Hematopoietic multipotent progenitor cell treated with erythropoietin and hydrocortisone succinate and interleukin-3 and kit ligand, for 17 days (in vitro differentiated cells): ENCODE measurements at regions not wholly inside any gene's neighbourhood (a gene's known extent, or its start where the extent isn't known, plus 50 kb on each side); places are given as distances from the start of the nearest gene placed in this dataset.

Source experiments
- DNase-seq: peaks from one replicate; pipeline ENCODE4 v3.0.0-alpha.2; 2015; ENCODE audit warnings: low spot score

DNA sequence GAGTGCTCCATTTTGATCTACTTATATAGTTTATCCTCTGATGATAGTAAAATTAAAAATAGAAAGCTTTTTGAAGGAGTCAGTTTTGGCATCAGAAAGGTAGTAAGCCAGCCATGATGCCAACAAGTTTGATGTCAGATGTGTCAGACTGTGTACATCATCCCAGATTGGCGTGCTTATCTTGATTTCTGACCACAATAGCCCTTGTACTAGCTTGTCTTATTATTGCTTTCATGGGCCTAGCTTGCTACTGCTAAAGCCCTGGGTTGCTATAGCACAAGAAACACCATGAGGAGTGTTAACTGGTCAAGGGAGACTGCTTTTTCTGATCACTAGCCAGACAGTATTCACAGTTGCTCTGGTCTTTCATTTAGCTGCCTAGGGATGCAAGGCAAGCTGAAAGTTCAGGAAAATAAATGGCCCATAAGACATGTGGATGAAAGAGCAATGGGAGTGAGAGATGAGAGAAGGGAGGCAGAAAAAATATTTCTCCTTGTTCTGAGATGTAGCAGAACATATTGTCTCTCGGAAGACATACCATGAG is 1038.5 kb downstream of the JRKL start:
- no peak for DNase-seq

DNA sequence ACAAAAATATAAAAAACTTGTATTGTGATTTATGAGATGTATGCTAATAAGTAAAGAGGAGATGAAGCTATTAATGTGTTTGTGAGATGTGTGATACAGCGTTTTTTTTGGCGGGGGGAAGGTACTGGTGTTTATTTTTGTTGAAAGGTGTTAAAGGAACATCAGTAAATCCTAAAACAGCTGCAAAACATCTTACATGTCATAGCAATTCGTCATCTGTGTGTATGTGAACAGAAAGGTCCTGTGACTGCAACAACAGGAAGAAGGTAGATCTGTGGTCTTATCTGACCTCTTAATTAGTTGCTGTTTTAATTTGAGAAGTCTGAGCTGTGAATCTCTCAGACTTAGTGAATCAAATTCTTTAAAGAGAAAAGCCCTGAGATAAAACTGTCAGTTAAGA is 1041.1 kb downstream of the JRKL start:
- no peak for DNase-seq

DNA sequence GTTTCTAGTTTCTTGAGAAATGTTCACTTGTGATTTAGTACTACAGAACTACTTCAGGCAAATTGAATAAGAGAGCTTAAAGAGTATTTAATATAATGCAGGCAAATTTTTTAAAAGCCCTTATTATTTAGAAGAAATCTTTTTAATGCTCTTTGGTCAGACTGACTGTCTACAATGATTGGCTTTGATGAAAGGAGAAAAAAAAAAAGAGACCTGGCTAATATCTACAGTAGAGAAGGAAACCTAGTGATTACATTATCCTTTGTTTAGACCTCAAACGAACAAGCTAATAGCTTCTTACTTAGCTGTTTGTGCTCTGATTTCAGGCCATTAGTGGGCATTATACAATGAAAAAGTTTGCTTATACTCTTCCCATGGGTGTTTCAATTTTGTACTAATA is 1043.1 kb downstream of the JRKL start:
- no peak for DNase-seq

DNA sequence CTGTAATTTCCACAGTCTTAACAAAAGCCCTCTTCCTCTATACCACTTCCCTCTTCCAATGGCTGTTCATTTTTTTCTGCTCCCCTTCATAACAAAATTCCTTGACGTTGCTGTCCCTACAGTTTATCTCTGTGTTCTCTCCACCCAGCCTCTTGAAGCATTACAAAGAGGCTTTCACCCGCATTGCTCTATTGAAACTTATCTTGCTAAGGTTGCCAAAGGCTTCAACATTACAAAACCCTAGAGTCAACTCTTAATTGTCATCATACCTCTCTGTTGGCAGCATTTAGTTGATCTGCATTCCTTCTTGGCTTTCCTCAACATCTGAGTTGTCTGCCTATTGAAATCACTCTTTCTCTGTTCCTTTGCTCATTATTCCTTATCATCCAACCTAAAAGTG is 1055.7 kb downstream of the JRKL start:
- DNase-seq = no peak

DNA sequence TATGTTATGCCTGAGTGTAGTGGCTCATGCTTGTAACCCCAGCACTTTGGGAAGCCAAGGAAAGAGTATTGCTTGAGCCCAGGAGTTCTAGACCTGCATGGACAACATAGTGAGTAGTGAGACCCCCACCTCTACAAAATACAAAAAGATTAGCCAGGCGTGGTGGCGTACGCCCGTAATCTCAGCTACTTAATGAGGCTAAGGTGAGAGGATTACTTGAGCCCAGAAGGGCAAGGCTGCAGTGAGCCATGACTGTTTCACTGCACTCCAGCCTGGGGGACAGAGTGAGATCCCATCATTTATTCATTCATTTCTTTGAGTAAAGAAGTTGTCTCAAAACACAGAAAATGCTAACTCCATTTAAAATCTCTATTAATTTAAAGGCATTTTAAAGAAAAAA is 1061.6 kb downstream of the JRKL start:
- DNase-seq = no peak

DNA sequence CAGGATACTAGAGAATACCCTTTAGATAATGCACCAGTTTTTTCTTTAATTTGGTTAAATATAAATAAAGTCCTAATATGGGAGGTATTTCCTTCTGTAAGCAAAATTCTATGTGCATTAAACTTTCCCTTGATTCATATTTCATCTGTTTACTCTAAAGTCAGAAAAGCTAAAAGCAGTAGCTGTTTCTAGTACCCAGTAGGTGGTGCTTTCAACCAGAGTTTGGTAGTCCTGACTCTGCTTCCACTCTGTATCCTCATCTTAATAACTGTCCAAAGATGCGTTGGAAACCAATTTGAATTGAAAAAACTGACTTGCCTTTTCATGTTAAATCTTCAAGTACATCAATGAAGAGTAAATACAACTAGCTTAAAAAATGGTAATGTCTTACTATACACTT is 1065.2 kb downstream of the JRKL start:
- DNase-seq = no peak

DNA sequence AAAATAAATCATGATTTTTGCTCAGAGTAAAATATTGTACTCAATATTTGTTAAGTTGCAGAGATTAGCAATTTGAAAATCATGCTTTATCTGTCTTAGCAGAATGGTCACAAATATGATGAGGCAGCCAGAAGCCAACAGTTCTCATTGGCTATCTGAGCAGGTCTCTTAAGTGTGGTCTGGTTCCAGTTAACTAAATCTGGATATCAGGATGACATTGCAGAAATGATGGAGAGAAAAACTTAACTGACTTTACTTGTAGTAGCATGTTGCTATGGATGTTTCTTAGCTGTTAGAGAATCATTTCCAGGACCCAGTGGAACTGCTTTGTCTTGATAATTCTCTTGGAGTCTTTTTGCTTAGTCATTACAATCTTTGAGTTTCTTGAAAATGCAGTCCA is 1070.3 kb downstream of the JRKL start:
- no peak for DNase-seq

DNA sequence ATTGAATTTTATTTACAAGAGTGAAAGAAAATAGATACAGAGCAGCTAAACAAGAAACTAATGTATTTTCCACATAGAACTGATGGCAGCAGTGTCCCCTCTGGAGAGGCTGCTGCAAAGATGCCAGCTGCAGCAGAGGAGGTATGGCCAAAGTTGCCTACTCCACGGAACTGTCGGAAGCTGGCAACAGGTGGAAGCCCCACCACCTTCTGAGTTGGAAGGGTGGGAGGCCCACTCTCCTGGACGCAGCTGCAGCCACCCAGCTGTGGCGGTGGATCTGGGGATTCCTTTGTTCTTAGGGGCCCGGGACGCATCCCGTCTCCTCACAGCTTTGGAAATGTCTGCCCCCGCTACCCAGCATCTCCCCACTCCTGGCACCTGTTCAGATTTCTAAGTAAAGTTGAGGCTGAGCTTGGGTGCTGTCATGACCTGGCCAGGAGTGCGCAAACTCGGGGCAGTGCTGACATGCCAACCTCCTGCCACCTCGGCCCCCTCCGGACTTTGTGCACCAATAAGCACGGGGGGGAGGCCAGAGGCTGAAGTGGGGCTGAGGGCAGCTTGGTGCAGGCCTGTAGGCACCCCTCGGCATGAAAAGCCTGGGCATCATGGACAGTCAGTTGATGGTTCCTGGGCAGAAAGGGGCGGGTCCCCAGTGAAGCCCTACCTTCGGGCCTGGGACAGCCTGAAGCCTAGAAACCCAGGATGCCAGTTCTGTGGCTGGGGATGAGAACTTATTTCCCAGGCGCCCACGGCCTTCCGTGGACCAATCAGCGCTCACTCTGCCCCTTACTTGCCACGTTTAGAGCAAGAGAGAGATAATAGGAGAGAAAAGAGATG is 1071.4 kb downstream of the JRKL start:
- no peak for DNase-seq

DNA sequence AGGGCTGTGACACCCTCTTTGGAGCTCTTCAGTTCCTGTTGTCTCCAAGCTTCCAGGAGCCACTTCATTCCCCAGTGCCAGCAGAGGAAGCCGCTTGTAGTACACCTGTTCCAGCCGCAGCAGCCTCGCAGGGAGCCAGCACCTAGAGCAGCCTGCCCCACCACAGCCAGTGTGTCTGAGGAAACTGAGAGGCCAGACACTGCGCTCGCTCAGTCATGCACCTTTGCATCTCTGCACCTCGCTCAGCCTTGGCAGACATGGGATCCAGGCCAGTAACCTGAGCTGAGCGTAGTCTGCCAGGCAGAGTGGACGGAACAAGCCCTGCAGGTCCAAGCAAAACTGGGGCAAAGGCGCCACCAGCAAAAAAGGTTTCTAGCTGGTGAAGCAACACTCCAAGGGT is 1072.1 kb downstream of the JRKL start:
- DNase-seq = no peak

DNA sequence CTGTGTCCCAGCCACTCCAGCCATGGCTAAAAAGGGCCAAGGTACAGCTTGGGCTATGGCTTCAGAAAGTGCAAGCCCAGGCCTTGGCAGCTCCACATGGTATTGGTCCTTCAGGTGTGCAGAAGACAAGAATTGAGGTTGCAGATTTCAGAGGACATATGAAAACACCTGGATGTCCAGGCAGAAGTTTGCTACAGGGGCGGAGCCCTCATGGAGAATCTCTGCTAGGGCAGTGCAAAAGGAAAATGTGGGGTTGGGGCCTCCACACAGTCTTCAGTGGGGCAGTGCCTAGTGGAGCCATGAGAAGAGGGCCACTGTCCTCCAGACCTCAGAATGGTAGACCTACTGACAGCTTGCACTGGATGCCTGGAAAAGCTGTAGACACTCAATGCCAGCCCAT is 1074.1 kb downstream of the JRKL start:
- no peak for DNase-seq

DNA sequence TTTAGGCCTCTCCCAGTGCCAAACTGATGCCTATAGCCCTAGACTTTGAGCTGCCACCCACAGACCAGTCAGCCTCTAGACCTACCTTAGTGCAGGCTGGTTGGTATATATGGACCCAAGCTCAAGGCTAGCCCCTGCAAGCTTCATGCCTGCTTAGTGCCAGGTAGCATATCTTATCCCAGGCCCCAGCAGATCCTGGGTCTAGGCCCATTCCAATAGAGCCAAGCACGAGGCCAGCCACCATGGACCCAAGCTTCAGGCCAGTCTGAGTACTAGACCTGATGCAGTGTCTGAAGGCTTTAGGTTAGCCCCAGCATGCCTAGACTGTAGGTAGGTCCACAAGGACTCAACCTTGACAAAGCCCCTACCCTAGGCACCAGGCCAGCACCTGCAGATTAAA is 1081.7 kb downstream of the JRKL start:
- no peak for DNase-seq

DNA sequence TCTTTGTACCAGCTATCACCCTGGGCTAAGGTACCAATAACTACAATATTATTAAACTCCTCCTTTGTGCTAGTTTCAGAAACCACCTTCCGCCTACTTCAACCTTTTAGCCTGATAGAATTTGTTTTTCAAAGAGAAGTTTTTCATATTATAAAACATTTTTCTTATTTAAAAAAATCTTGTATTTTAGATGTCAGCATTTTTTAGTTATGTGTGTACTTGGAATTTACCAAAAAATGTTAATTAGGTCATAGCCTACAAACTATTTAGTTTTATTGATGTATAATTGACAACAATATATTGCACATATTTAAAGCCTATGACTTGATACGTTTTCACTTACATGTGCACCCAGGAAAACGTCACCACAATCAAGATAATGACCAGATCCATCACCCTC is 1097.6 kb downstream of the JRKL start:
- no peak for DNase-seq

DNA sequence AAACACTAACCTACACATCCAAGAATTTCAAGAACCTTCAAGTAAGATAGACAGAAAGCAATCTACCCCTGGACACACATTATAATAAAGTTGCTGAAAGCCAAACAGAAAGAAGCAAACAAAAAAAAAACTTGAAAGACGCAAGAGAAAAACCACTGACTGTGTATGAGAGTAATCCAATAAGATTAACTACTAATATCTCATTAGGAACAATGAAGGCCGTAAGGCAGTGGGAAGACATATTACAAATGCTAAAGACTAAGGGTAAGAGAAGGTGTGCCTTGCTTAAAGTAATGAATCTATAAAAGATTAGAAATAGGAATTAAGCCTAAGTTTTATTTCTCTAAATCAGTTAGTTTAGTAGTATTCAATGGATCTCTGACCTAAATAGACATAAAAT is 1109.1 kb downstream of the JRKL start:
- no peak for DNase-seq

DNA sequence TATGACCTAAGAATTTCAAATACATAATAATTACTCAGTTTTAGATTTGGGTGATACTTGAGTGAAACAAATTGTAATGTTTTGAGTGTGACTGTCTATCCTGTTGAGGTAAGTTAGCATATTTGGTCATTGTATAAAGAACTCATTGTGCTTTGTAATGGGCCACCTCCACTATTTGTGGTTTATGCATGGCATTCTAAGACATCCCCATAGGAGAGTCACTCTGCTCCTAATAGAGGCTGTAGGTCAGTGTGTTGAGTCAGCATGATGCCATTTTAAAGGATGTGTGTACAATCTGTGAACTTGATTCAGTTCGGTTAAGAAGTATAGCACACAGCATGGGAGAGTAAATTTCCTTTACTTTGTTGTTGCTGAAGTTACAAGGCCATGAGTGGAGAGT is 1112.4 kb downstream of the JRKL start:
- DNase-seq = no peak

DNA sequence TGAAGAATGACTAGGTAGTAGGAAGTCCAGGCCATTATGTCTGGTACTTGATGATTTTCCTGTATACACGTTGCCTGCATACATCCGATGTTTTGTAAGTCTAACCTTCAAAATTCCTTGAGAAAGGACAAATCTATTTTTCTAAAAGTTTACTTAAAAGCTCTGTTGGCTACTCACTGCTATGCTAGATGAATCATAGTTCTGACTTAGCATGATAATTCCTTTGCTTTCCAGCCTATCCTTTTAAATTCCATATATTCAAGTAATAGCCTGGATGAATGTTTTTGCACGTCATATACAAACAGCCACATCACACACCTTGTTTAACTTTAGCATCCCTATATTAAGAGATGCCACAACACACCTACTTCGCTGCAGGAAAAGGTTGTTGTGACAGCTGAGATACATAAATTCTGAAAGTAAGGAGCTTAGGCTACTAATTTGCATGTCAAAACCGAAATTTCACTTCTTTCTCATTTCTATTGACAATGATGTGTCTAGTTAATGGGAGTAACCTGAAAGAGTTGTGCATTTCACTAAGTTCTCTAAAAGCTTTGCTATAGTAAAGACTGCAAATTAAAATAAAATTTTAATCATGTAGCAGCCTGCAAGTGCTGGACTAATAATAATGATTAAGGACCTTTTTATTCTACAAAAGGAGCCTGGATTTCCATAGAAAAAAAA is 1116.4 kb downstream of the JRKL start:
- DNase-seq = no peak

DNA sequence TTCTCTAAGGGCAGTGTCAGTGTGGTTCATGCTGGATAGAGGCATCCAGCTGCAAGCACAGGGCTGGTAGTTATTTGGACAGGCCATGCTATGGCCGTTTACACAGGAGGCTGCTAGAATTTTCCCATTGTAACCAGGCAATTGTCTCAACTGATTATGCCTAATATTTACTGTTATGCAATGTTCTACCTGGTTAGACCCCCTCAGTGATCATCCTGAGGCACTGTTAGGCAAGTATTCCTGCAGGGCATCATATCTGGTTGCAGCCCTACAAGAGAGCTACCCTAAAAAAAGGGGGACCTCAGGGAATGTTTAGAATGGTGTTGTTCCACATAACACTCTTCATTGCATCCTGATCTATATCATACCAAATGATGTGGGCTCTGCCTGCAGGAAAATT is 1124.6 kb downstream of the JRKL start:
- no peak for DNase-seq

DNA sequence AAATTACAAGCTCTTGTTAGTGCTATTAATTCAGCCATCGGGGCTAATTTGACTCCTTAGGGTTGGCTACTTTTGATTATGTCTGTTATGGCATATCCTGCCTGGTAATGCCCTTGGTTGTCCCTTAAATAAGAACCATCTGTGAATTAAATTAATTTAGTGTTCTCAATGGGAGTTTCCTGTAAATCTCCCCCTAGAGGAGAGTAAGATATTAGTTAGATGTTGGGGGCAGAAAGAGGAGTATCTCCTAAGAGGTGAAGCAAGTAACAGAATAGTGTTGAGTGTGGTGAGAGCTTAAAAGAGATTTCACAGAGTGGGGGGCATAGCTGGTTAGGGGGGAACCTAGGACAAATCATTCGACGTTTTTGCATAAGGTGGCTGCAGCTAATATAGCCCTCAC is 1126.9 kb downstream of the JRKL start:
- DNase-seq = no peak

DNA sequence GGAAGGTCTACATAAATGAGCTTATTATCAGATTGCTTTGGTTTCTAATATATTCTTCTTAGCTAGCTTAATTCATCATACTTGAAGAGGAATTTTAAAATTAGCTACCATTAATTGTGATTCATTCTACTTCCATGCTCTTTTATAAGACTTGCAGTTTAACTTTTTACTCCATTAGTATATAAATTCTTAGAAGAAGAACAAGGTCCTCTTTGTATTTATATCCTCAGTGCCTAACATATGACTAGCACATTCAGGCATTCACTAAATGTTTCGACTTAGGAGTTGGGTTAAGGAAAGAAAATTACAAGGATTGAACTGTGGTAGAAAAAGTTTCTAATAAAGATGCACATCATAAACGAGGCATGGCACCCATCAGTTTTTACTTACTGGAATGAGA is 1135.5 kb downstream of the JRKL start:
- DNase-seq = no peak

DNA sequence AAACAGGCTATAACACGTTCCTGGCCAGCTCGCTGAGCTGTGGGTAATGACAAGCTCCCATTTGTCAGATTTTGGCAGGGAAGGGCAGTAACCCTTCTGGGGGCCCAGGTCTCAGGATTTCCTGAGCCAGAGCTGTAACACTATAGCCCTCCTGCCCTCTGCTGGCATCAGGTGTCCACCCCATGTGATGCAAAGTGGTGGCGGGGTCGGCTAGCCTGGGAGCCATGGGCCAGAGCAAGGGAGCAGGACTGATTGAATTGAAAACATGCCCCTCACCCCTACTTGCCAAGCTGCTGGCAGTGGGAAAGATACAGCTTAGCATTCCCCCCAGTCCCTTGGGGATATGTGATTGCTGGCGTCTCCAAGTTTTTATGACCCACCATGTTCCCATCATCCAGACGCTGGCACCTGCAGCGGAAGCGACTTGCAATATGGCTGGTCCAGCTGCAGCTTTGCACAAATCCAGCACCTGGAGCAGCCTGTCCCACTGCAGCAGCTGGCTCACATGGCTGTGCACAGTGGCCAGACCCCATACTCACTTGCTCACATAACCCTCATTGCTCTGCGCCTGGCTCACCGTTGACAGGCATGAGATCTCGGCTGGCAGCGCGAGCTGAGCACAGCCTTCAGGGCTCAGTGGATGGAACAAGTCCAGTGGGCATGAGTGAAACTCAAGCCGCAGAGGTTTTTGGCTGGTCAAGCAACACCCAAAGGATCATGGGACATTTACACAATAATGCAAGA is 1147.8 kb downstream of the JRKL start:
- no peak for DNase-seq

DNA sequence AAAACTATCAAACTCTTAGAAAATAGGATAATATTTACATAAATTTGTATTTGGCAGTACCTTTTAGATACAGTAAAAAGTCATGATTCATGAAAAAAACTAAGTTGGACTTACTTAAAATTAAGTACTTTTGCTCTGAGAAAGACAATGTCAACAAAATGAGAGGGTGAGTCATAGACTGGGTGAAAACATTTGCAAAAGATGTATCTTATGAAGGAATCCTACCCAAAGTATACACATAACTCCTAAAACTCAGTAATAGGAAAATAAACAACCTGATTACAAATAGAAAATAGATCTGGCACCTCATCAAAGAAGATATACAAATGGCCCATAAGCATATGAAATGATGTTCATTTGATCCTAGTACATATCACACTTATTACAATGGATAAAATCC is 1154.6 kb downstream of the JRKL start:
- no peak for DNase-seq

DNA sequence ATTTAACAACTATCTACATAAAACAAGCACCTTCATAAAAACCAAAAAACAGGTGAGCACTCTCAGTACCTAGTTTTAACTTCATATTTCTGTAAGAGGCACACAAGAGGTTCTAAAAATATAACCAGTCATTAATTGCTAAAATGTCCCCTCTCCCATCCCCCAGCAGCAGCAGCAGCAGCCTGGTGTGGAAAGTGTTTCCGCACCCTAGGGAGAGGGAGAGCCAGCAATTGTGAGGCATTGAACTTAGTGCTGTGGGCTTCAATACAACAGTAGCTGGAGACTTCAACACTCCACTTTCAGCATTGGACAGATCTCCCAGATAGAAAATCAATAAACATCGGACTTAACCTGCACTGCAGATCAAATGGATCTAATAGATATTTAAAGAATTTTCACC is 1158.5 kb downstream of the JRKL start:
- no peak for DNase-seq

DNA sequence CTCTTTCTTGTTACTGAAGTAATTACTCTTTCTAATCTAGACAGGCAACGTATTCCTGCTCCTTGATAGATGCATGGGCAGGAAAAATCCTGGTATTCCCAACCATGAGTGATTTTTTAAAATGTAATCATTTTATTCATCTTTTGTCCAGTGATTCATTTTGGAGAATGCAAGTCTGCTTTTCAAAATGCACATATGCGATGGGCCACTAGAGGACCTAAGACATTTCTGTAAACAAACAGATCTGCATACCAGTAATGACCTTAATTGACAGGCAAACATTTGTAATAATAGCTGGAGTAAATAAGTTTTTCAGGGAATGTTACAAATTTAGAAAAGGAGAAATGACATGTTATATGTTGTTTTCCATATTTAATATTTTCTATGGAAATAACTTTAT is 1167.6 kb downstream of the JRKL start:
- DNase-seq = no peak

DNA sequence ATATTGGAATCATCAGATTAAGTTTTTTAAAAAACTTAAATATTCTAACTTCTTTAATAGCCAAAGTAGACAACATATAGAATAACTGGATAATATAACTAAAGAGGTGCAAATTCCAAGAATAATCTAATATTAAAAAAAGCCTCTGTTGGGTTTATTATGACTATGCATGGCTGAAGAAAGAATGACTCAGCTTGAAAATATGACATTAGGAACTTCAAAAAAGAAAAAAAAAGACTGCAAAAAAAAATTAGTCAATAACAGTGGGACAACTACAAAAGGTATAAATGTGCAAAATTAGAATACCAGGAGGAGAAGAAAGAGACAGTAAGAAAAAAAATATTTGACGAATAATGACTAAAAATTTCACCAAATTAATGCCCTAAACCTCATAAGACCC is 1178.0 kb downstream of the JRKL start:
- DNase-seq = no peak
